Activated T-cell treated with anti-CD3 and anti-CD28 coated beads for 24 hours (primary cell): ENCODE measurements at regions not wholly inside any gene's neighbourhood (a gene's known extent, or its start where the extent isn't known, plus 50 kb on each side); places are given as distances from the start of the nearest gene placed in this dataset.
"Not testable (repeated sequence)": the region's sequence is repeated elsewhere in the genome, so short reads cannot be mapped to it uniquely, and the experiment has no call there.

Experiments used
- DNase-seq: peaks from one replicate; pipeline ENCODE4 v3.0.0-alpha.2; 2020; ENCODE audit warnings: low read depth

DNA sequence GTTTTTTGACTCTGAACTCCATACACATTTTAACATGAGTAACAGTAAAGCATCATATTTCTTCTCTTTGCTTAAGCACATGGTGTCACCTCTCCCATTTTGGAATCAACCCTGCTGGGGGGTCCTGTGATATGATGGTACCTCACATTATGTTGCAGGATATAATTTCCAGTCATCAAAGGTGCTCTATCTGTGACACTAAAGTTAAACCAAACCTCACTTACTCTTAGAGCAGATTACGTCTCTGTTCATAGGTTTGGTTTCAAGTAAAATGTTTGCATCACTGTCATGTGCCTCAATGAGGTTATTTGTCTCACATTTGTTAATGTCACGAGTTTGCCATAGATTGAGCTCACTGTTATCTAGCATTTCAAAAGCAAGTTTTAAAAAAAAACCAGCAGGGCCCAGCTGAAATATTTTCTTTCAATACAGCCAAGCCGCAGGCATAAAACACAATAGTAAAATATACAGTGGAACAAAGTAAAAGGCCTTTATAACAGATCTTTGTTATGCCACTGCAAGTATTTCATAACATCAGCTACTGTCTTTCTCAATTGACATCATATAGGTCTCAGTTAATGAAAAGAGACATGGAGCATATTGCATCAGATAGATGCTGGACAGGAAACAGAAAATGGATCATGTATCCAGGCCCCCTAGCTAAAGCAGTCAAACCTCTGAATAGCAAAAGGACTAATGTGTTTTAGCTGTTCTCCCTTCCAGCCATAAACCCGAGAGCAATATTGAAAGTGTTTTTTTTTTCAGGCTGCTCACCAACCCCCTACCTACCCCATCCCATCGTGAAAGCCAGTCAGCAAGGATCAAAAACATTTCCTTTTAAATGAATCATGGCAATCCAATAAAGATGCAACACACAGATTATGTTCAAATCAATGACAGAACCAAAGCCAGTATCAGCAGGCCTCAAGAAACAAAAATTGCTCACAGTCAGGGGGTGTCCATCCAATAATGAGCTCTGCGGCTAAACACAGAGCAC is 182.1 kb upstream of the ITGA1 start:
- DNase-seq: no peak

DNA sequence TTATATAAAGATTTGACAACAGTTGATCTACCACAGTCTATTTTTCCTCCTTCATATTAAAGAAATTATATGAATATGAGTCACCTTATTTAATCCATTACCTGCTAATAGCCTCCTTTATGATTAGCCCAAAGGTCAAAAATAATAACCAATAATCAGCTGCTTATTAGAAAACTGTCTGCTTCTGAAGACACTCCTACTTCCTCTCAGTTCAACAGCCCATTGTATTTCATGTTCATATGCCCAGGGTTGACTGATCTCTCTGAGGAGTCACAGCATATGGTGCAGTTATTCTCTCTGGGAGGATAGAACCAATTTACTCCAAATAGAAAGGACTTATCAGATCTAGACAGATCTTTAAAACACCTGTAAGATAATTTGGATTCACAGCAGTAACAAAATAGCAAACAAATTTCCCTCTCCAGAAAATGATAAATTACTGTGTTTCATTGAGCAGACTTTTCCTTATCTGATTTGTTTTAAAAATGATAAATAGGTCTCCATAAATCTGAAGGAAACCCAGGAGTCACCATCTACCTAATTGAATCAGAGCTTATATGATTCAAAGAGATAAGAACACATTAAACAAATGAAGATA is 180.4 kb upstream of the ITGA1 start:
- DNase-seq: no peak

DNA sequence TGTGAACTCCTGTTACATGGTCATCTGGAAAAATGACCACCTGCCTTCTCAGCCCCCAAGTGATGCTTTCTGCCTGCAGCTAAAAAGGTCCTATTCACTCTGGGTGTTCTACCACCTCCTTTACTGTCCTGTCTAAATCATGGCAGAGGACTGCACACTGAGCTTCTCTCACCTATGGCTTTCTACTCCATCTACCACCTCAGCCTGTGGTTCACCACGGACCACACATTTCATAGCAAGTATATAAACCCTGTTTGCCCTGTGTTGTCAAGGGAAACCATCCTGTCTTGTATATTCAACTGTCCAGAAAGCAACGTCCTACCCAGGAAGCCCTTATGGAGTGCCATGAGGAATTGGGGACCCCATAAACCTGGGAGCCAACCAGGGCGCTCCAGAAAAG is 167.4 kb upstream of the ITGA1 start:
- DNase-seq: no peak

DNA sequence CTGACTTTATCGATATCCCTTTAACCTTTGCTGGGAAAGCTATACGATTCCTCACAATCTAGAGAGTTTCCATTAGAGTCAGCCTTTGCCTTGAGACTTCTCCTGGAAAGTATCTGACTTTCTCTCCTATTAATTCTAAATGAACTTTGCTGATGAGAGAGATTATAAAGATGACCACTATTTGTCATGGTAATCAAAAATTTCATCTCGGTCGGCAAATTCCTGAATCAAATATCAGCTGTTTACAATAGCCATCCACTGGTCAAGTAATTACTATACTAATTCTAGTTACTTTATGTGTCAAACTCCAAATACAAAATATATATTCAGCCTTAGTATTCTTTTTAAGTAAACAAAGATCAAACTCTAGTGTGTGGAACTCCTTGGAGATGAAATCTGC is 164.4 kb upstream of the ITGA1 start:
- DNase-seq: no peak

DNA sequence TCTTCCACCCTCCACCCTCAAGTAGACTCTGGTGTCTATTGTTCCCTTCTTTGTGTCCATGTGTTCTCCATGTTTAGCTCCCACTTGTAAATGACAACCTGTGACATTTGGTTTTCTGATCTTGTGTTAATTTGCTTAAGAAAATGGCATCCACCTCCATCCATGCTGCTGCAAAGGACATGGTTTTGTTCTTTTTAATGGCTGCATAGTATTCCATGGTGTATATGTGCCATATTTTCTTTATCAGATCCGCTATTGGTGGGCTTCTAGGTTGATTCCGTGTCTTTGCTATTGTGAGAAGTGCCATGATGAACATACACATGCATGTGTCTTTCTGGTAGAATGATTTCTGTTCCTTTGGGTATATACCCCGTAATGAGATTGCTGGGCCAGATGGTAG is 163.4 kb upstream of the ITGA1 start:
- DNase-seq: no peak

DNA sequence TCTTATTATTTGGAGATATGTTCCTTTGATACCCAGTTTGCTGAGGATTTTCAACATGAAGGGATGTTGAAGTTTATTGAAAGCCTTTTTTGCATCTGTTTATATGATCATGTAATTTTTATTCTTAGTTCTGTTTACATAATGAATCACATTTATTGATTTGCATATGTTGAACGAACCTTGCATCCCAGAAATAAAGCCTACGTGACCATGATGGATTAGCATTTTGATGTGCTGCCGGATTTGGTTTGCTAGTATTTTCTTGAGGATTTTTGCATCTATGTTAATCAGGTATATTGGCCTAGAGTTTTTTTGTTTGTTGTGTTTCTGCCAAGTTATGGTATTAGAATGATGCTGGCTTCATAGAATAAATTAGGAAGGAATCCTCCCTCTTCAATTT is 161.4 kb upstream of the ITGA1 start:
- no peak for DNase-seq

DNA sequence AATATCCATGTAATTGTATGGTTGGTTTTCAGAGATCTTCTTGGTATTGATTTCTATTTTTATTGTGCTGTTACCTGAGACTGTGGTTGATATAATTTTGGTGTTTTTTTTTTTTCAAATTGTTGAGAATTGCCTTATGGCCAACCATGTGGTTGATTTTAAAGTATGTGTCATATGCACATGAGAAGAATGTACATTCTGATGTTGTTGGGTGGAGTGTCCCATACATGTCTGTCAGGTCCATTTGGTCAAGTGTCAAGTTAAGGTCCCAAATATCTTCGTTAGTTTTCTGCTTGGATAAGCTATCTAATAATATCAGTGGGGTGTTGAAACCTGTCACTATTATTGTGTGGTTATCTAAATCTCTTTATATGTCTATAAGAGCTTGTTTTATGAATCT is 160.0 kb upstream of the ITGA1 start:
- no peak for DNase-seq

DNA sequence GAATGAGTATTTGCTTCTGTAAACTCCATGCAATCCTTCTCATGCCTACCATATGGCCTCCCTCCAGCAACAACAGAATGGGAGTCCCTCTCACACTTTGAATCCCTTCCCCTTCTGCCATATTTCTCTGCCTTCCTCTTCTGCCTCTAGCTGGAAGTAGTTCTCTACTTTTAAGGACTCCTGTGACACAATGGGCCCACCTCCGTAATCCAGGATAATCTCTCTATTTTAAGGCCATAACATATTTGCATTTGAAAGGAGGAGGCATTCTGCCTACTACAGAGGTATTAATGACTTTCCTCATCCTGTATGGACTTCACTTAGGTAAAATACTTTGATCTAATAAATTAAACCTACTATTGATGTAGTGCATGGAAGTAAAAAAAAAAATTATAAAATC is 155.4 kb upstream of the ITGA1 start:
- no peak for DNase-seq

DNA sequence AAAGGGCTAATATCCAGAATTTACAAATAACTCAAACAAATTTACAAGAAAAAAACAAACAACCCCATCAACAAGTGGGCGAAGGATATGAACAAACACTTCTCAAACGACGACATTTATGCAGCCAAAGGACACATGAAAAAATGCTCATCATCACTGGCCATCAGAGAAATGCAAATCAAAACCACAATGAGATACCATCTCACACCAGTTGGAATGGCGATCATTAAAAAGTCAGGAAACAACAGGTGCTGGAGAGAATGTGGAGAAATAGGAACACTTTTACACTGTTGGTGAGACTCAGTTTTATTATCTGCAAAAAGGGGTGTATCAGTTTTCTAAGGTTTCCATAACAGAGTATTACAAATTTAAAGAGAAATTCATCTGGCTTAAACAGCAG is 153.5 kb upstream of the ITGA1 start:
- not testable (repeated sequence) for DNase-seq

DNA sequence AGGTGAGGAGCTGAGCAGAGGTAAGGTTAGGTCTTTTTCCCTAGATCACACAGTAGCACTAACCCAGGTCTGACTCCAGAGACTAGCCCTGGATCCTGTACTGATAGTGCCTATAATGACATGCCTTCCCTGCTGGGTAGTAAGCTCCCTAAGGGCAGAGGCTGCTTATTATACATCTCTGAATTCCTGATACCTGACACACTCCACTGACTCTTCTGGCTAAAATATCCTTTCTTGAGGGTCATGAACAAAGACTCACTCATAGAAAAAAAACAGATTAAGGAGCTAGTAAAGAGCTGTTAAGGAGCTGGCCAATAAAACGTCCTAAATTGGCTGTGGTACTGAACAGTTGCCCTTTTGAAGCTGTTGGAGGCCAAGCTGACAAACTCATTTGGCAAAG is 149.0 kb upstream of the ITGA1 start:
- DNase-seq: no peak

DNA sequence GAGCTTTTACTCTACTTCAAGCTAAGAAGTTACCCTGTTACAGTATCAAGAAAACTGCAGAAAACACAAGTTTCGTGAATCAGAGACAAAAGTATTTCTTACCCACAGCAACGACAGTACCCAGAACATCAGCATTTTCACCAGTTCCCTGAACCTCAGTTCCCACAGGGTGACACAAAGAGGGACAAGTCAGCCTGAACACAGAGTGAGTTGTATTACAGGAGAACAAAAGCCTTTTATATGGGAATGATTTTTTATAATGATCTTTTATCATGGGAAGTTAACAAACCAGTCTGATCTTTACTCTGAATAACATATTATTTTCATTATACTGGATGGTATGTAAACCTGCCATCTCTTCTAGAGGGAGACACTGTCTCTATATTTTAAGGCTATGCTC is 139.0 kb upstream of the ITGA1 start:
- DNase-seq: no peak

DNA sequence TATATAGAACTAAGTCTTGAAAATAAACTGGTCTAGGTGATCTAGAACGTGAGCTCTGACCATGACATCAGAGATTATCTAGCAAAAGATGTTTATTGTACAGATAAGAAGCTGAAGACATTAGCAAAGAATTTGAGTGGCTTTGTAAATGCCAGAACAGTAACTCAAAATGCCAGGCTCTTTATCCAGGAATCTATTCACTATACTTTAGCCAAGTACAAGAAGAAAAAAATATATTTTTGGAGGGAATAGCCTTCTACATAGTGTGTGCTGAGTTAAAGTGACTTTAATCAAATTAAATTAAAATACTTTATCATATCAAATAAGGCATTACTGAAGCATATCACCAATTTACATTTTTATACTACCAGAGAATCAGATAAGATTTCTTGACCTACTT is 132.6 kb upstream of the ITGA1 start:
- no peak for DNase-seq

DNA sequence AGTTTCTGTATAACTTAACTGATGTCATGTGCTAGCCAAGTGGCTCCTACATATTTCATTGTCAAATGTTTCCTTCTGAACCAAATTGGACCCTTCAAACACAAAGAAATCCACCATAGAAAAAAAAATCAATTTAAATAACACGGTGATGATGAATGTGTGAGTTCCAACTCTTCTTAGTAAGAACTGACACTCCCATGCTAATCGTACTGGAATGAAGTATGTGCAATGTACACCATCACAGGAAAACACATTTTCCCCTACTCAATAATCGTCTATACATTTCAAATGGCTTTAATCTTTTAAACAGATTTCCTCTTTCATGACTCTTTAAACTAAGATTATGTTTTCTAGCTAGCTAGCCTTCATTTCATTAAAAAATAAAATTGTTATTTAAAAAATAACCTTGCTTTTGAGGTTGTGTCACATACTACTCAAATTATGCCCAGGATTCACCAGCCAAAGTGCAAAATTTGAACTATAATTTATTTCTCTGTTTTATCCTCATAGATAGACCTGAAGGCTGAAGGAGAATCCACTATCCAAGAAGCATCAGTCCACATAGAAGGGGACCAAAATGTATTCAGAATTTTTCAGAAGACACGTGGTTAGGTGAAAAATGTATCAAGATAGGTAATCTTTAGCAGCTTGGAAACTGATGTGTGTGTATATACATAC is 131.0 kb upstream of the ITGA1 start:
- DNase-seq: no peak

DNA sequence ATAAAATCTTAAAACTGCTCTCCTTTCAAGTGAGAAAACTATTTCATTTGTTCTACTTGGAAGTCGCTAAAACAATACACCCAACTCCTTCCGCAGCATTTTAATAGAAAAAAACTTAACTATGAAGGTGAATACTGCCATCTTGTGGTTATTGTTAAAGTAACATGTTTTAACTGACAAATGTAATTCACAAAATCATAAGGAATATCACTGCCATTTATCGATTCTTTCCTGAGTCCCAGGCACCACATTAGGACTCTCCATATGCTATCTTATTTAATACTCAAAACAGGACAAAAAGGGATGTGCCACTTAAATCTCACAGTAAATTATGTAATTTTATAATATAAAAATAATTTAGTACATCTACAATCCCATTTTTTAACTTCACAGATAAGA is 130.5 kb upstream of the ITGA1 start:
- no peak for DNase-seq

DNA sequence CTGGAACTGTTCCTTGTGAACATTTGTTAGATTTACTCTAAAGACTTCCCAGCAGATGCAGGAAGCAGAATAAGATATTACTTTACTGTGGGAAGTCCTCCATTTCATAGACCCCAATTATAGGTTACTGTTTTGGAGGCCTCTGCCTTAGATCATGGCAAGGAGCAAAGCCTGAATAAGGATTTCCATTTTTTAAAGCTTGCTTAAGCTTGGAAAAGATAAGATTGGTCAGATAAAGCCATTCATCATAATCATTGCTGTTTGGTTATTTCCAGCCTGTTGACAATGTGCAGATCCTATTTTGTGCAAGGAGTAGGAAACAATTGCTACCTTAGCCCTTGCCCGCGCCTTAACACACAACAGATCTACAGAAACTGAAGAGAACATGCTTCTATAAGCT is 129.5 kb upstream of the ITGA1 start:
- DNase-seq: no peak

DNA sequence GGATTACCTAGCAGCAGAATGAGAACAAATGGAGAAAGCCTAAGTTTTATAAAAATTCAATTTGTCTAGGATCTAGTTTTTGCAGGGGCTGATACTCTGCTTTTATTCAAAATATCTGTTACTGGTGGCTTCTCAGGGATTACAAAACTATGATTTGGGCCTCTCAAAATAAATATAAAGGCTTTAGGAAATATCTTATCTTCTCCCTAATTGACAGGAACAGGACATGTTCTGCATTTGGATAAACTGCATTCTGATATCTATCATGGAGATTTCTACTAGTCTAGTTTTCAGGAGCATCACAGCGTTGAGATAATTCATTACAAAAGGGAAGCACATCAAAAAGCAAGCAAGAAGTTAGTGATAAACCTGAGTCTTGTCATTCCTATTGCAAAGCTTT is 127.1 kb upstream of the ITGA1 start:
- DNase-seq: no peak

DNA sequence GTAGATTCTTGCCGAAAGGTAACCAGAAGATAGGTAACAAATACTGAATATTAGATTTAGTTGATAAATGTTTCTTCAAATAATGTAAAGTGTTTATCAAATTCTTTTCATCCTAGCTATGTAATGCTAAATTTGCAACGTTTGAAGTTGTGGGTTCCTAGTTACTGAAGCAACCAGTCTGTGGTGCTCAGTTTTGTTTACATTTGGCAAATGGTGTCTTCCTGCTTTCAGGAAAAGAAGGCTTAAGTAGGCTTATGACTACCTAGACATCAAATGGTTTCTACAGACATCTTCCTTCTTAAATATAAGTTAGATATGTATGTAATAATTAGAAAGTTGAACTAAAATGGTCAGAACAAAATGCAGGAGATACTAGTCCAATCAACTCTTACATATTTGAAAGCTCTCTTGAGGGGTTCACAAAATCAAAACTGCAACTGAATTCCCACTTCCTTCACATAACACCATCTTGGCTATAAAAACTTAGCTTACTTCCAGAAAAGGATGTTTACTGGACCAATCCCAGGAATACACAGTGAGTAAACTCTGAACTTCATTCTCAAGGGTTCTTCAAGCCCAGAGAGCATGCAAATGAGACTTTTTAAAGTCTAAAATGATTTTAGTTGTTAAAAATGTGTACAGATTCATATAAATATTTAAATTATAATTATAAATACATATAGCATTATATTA is 125.7 kb upstream of the ITGA1 start:
- DNase-seq: no peak

DNA sequence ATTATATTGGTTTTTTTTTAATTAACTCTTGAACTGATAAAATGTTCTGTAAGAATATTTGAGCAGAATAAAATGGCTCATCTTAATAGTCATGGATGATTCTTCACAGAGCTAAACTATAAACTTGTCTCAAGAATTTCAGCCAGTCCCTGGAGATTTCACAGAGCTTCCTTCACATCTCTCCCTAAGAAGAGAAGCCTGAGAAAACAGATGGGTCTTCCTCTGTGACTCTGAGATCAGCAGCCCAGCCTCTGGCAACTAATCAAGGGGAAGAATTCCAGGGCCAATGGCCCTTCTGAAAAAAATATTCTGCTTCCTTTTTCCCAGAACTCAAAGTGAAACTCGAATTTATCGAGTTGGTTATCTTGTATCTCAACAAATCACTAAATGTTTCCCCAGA is 122.2 kb upstream of the ITGA1 start:
- DNase-seq: no peak

DNA sequence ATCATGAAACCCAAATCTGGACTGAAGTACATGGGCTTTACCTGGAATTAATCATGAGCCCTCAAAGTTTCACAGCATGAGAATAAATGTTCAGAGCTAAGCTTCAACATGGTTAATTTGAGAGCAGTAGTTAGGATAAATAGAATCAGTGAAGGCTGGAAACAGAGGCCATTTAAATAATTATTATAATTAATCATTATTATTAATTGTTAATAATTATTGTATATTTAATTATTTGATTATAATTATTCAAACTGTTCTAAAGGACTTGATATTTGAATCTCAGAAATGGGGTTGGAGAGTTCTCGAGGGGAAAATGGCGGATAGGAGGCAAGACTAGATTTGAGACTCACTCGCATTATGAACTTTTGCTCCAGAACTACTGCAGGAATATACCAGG is 119.6 kb upstream of the ITGA1 start:
- DNase-seq: no peak

DNA sequence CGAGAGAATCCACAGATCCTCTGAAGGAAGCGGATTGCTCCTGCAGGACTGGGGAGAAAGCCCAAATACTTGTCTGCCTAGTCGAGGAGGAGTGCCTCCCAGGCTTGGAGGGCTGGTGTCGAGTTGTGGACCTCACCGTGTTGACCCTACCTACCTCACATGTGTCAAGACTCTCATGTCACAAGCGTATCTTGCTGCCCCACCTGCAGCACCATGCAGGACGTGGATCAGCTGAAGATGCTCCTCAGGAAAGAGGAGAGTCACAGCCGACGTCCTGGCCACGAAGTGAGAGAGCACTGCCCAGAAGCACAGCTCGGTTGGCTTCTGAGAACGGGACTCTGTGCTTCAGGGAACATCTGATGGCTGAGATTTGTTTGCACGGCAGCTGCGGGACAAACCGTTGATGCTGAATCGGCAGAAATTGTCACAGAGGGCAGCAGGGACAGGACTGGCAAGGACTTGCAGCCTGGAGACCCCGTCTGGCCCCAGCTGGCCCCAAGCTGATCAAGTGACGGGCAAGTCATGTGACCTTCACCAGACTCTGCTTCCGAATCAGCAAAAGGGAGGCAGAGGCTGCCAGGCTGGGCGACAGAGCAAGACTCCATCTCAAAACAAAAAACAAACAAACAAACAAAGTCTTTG is 119.1 kb upstream of the ITGA1 start:
- no peak for DNase-seq

DNA sequence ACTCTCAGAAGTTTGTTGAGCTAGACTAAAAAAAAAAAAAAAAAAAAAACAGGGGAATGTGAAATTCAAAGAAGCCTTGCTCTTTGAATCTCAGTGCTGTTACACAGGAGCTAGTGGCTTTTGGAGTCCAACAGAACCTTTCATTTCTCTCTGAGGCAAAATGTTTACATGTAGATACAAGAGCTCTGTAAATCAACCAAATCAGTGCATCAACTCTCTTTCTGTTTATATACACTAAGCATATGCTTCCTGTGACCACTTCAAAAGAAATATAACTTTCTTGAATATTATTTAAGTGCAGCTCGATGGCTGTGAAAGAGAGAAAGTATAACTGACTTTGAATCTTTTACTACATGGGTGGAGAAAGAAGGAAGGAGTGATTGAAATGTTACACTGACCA is 115.3 kb upstream of the ITGA1 start:
- no peak for DNase-seq

DNA sequence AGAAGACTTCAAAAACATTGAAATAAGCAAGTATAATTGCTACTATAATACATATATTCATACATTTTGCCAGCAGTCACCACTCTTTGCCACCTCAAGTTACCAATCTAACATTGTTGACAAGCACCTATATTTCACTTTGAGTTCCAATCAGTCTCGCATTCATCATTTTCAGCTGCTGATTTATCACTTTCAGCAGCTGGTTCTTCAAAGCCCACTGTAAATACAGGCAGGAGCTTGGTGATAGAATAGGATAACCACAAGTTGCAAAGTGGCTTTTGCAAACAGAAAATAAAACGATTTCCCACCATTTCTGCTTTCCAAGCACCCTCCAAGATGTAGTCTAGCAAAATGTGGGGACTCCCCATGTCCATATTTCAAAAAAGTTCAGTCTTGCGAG is 114.2 kb upstream of the ITGA1 start:
- no peak for DNase-seq
